Neutrophil (primary cell): ENCODE measurements at regions not wholly inside any gene's neighbourhood (a gene's known extent, or its start where the extent isn't known, plus 50 kb on each side); places are given as distances from the start of the nearest gene placed in this dataset.

Source experiments
- H3K27ac ChIP-seq: fragments of 200-600 bp; sonication (generic); 2 replicates; pipeline ENCODE4 v1.5.1; 2016; ENCODE audit warnings: mild to moderate bottlenecking, moderate library complexity
- H3K27me3 ChIP-seq: fragments of 200-600 bp; sonication (generic); 2 replicates; pipeline ENCODE4 v1.6.0; 2016; ENCODE audit warnings: mild to moderate bottlenecking
- H3K36me3 ChIP-seq: fragments of 200-600 bp; sonication (generic); 2 replicates; pipeline ENCODE4 v1.5.1; 2017
- H3K4me1 ChIP-seq, 2 experiments: fragments of 200-600 bp in 1 of 2; sonication (generic) in 1 of 2; 1 replicate in 1 of 2; 2 replicates in 1 of 2; pipeline versions ENCODE4 v1.5.1 to v1.6.1; 2013 to 2016; ENCODE audit warnings: low read depth in 1 of 2, low read length in 1 of 2, mild to moderate bottlenecking in 1 of 2, moderate library complexity in 1 of 2; ENCODE audit not compliant: control insufficient read depth in 1 of 2, insufficient read depth in 1 of 2
- H3K4me3 ChIP-seq, 2 experiments: fragments of 200-600 bp in 1 of 2; sonication (generic) in 1 of 2; 1 replicate in 1 of 2; 2 replicates in 1 of 2; pipeline ENCODE4 v1.5.1; 2013 to 2016; ENCODE audit warnings: low read depth in 1 of 2, low read length in 1 of 2, mild to moderate bottlenecking in 1 of 2, moderate library complexity in 1 of 2
- H3K9me3 ChIP-seq: fragments of 200-600 bp; sonication (generic); 2 replicates; pipeline ENCODE4 v1.5.1; 2016
- TF ChIP-seq, protein P1 (sequence below): fragments of 200-600 bp; sonication (generic); IDR thresholded peaks from 2 replicates; pipeline ENCODE4 v1.5.1; 2016; ENCODE audit warnings: antibody characterized with exemption

GRCh38 chr3:72058493-72059081, 273.6 kb upstream of the PROK2 start:
- Histone ChIP-seq H3K27ac (no peak overlapping the region), H3K4me1 (no peaks in the 10 kb centered on the region), H3K9me3 (no peaks in the 10 kb centered on the region), H3K4me3 (no peak overlapping the region), H3K27me3 (no peaks in the 10 kb centered on the region), H3K36me3 (no peaks in the 10 kb centered on the region)
- TF ChIP-seq, protein P1, sequence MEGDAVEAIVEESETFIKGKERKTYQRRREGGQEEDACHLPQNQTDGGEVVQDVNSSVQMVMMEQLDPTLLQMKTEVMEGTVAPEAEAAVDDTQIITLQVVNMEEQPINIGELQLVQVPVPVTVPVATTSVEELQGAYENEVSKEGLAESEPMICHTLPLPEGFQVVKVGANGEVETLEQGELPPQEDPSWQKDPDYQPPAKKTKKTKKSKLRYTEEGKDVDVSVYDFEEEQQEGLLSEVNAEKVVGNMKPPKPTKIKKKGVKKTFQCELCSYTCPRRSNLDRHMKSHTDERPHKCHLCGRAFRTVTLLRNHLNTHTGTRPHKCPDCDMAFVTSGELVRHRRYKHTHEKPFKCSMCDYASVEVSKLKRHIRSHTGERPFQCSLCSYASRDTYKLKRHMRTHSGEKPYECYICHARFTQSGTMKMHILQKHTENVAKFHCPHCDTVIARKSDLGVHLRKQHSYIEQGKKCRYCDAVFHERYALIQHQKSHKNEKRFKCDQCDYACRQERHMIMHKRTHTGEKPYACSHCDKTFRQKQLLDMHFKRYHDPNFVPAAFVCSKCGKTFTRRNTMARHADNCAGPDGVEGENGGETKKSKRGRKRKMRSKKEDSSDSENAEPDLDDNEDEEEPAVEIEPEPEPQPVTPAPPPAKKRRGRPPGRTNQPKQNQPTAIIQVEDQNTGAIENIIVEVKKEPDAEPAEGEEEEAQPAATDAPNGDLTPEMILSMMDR: no peak

GRCh38 chr3:72055436-72055835, 270.5 kb upstream of the PROK2 start:
- TF ChIP-seq, protein P1: no peak
- no peaks in the 10 kb centered on the region for H3K36me3 ChIP-seq
- no peaks in the 10 kb centered on the region for H3K9me3 ChIP-seq
- no peaks in the 10 kb centered on the region for H3K4me1 ChIP-seq
- no peak overlapping the region for H3K4me3 ChIP-seq
- no peaks in the 10 kb centered on the region for H3K27me3 ChIP-seq
- H3K27ac ChIP-seq: no peak overlapping the region

GRCh38 chr3:72054976-72055375, 270.0 kb upstream of the PROK2 start:
- no peaks in the 10 kb centered on the region for H3K4me1 ChIP-seq
- H3K4me3 ChIP-seq: no peak overlapping the region
- H3K27ac ChIP-seq: no peak overlapping the region
- TF ChIP-seq, protein P1: no peak
- H3K36me3 ChIP-seq: no peaks in the 10 kb centered on the region
- H3K9me3 ChIP-seq: no peaks in the 10 kb centered on the region
- H3K27me3 ChIP-seq: no peaks in the 10 kb centered on the region

- TF ChIP-seq, protein P1: no peak
- Histone ChIP-seq H3K36me3 (no peaks in the 10 kb centered on the region), H3K4me1 (peaks cover 14 to 15% of the 10 kb centered on the region in 2 experiments), H3K4me3 (no peak overlapping the region), H3K9me3 (no peaks in the 10 kb centered on the region), H3K27ac (no peak overlapping the region), H3K27me3 (no peaks in the 10 kb centered on the region)
These were observed 268.0 kb upstream of the PROK2 start for GRCh38 chr3:72052841-72053409.

DNA sequence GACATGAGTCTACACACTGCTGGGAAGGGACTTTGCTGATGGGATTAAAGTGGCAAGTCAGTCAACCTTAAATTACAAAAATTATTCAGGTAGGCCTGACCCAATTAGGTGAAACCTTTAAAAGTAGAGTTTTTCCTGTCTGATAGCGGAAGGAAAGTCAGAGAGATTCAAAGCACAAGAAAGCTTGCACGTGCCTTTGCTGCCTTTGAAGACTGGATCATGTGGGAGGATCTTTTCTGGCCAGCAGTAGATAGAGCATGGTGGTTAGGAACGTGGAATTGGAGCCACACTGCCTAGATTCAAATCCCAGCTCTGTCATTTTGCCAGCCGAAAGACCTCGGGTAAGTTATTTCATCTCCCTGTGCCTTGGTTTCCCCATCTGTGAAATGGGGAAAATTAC, 265.8 kb upstream of the PROK2 start:
- no peak overlapping the region for H3K4me3 ChIP-seq
- peaks cover 14 to 19% of the 10 kb centered on the region in 2 experiments for H3K4me1 ChIP-seq
- TF ChIP-seq, protein P1: no peak
- no peaks in the 10 kb centered on the region for H3K36me3 ChIP-seq
- H3K27ac ChIP-seq: no peak overlapping the region
- H3K27me3 ChIP-seq: no peaks in the 10 kb centered on the region
- no peaks in the 10 kb centered on the region for H3K9me3 ChIP-seq
